IPS-NIHi11 (cell line): ENCODE measurements at regions not wholly inside any gene's neighbourhood (a gene's known extent, or its start where the extent isn't known, plus 50 kb on each side); places are given as distances from the start of the nearest gene placed in this dataset.
"Not testable (repeated sequence)": the region's sequence is repeated elsewhere in the genome, so short reads cannot be mapped to it uniquely, and the experiment has no call there.

Experiments used
- DNase-seq: peaks from one replicate; pipeline ENCODE4 v3.0.0; 2012; ENCODE audit warnings: mixed read lengths, low spot score

- no peak for DNase-seq
These were observed 908.7 kb downstream of the TTLL7 start for GRCh38 chr1:83090195-83090594.

GRCh38 chr1:83087851-83088250 is 911.1 kb downstream of the TTLL7 start:
- no peak for DNase-seq

- no peak for DNase-seq
These were observed 911.9 kb downstream of the TTLL7 start for GRCh38 chr1:83086986-83087512.

- DNase-seq: no peak
These were observed 912.6 kb downstream of the TTLL7 start for GRCh38 chr1:83086346-83086745.

GRCh38 chr1:83083589-83084224 is 915.2 kb downstream of the TTLL7 start:
- no peak for DNase-seq

- DNase-seq: no peak
These were observed 921.5 kb downstream of the TTLL7 start for GRCh38 chr1:83077411-83077810.

- no peak for DNase-seq
These were observed 923.8 kb downstream of the TTLL7 start for GRCh38 chr1:83075107-83075506.

GRCh38 chr1:83067954-83068353 is 931.0 kb downstream of the TTLL7 start:
- no peak for DNase-seq

GRCh38 chr1:83065952-83066727 is 932.8 kb downstream of the TTLL7 start:
- DNase-seq: no peak

GRCh38 chr1:83064589-83065242 is 934.2 kb downstream of the TTLL7 start:
- DNase-seq: no peak

- no peak for DNase-seq
These were observed 938.1 kb downstream of the TTLL7 start for GRCh38 chr1:83060651-83061390.

- DNase-seq: peak; percentile 17
These were observed 938.7 kb downstream of the TTLL7 start for GRCh38 chr1:83060221-83060620.

GRCh38 chr1:83058327-83058726 is 940.6 kb downstream of the TTLL7 start:
- no peak for DNase-seq

GRCh38 chr1:83055391-83056170 is 943.4 kb downstream of the TTLL7 start:
- no peak for DNase-seq

- DNase-seq: no peak
These were observed 945.5 kb downstream of the TTLL7 start for GRCh38 chr1:83053446-83053845.

- DNase-seq: no peak
These were observed 946.1 kb downstream of the TTLL7 start for GRCh38 chr1:83052865-83053264.

GRCh38 chr1:83051053-83051452 is 947.9 kb downstream of the TTLL7 start:
- not testable (repeated sequence) for DNase-seq

GRCh38 chr1:83043244-83043643 is 955.7 kb downstream of the TTLL7 start:
- no peak for DNase-seq

- not testable (repeated sequence) for DNase-seq
These were observed 959.8 kb downstream of the TTLL7 start for GRCh38 chr1:83039091-83039490.

GRCh38 chr1:83034851-83035250 is 964.1 kb downstream of the TTLL7 start:
- DNase-seq: no peak

GRCh38 chr1:83033682-83034081 is 965.2 kb downstream of the TTLL7 start:
- DNase-seq: no peak
